ENCODE measurements at regions not wholly inside any gene's neighbourhood (a gene's known extent, or its start where the extent isn't known, plus 50 kb on each side); places are given as distances from the start of the nearest gene placed in this dataset.
"Not testable (repeated sequence)": the region's sequence is repeated elsewhere in the genome, so short reads cannot be mapped to it uniquely, and the experiment has no call there.

DNA sequence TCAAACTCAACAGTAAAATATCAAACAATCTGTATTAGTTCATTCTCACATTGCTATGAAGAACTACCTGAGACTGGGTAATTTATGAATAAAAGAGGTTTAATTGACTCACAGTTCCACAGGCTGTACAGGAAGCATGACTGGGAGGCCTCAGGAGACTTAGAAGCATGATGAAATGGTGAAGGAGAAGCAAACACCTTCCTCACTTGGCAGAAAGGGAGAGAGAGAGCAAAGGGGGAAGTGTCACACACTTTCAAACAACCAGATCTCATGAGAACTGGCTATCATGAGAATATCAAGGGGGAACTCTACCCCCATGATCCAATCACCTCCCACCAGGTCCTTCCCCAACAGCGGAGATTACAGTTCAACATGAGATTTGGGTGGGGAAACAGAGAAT, 198.5 kb upstream of the CRIM1 start:
- TF ChIP-seq POLR2A (IDR thresholded peaks at IDR 0.05; ENCODE audit: control extremely low read depth in 1 of 2, low read depth in 2 of 2, low read length in 2 of 2); RAD21 (IDR thresholded peaks at IDR 0.05 in 1 of 2, conservative IDR thresholded peaks at IDR 0.05 in 1 of 2; ENCODE audit: low read depth in 2 of 2, low read length in 2 of 2); EZH2 (IDR thresholded peaks at IDR 0.05; ENCODE audit: low read depth, low read length, severe bottlenecking); CHD2 (IDR thresholded peaks at IDR 0.05; ENCODE audit: low read length); SP2 (IDR thresholded peaks at IDR 0.05; ENCODE audit: low read length); CREB1 (IDR thresholded peaks at IDR 0.05); YY1 (IDR thresholded peaks at IDR 0.05; ENCODE audit: low read depth, low read length); FOSL1 (IDR thresholded peaks at IDR 0.05; ENCODE audit: insufficient read depth, low read depth, low read length); ZNF274 (IDR thresholded peaks at IDR 0.05; ENCODE audit: borderline replicate concordance, extremely low read depth, low read length); MAFK (IDR thresholded peaks at IDR 0.05; ENCODE audit: low read depth, low read length); TAF1 (IDR thresholded peaks at IDR 0.05; ENCODE audit: low read depth, low read length): not testable (repeated sequence)
- TF ChIP-seq, protein P1, sequence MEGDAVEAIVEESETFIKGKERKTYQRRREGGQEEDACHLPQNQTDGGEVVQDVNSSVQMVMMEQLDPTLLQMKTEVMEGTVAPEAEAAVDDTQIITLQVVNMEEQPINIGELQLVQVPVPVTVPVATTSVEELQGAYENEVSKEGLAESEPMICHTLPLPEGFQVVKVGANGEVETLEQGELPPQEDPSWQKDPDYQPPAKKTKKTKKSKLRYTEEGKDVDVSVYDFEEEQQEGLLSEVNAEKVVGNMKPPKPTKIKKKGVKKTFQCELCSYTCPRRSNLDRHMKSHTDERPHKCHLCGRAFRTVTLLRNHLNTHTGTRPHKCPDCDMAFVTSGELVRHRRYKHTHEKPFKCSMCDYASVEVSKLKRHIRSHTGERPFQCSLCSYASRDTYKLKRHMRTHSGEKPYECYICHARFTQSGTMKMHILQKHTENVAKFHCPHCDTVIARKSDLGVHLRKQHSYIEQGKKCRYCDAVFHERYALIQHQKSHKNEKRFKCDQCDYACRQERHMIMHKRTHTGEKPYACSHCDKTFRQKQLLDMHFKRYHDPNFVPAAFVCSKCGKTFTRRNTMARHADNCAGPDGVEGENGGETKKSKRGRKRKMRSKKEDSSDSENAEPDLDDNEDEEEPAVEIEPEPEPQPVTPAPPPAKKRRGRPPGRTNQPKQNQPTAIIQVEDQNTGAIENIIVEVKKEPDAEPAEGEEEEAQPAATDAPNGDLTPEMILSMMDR (IDR thresholded peaks at IDR 0.05; ENCODE audit: control extremely low read depth in 1 of 3, insufficient read depth in 1 of 3, low read depth in 1 of 3, low read length in 3 of 3), result not testable (repeated sequence)

Data from H1 (cell line).